IMR-90 (cell line): ENCODE measurements at regions not wholly inside any gene's neighbourhood (a gene's known extent, or its start where the extent isn't known, plus 50 kb on each side); places are given as distances from the start of the nearest gene placed in this dataset.

Source experiments
- ATAC-seq: fragments of 200-7000 bp; cut with Tn5 transposase; 2 replicates; pipeline ENCODE4 v1.9.1; 2020; ENCODE audit warnings: low read depth, mild to moderate bottlenecking, moderate library complexity
- BruUV-seq: library from RNA; stranded (reverse); fragments of 400-500 nt; replicated peaks from 2 replicates; lab custom pipeline; 2021; lab: Mats Ljungman, UMichigan
- CTCF ChIA-PET: fragments of 300-600 bp; formaldehyde crosslinking; extraction: SDS; loops from one replicate; lab custom pipeline; 2021; ENCODE audit warnings: antibody characterized with exemption; lab: Yijun Ruan, JAX
- POLR2A ChIA-PET: fragments of 300-600 bp; sonication (Branson Sonifier 250); formaldehyde crosslinking; loops from one replicate; lab custom pipeline; 2022; ENCODE audit warnings: antibody characterized with exemption; ENCODE audit not compliant: unreplicated experiment; lab: Charles Lee
- DNase-seq: peaks from one replicate; pipeline ENCODE4 v3.0.0; 2013
- H2AFZ ChIP-seq: replicated peaks from 2 replicates; pipeline ENCODE3; 2013; ENCODE audit warnings: low read length, mild to moderate bottlenecking; ENCODE audit not compliant: poor library complexity
- H2AK5ac ChIP-seq: 2 replicates; pipeline ENCODE4 v1.6.1; 2013; ENCODE audit warnings: low read depth, low read length, inconsistent platforms
- H2AK9ac ChIP-seq: replicated peaks from 2 replicates; pipeline ENCODE3; 2013; ENCODE audit warnings: mild to moderate bottlenecking, low read depth, low read length, moderate library complexity; ENCODE audit not compliant: poor library complexity
- H2BK120ac ChIP-seq: 2 replicates; pipeline ENCODE4 v1.6.1; 2013; ENCODE audit warnings: low read depth, low read length, inconsistent platforms
- H2BK15ac ChIP-seq: 3 replicates; pipeline ENCODE4 v1.6.1; 2013; ENCODE audit warnings: low read depth, low read length, inconsistent platforms
- H2BK20ac ChIP-seq: 2 replicates; pipeline ENCODE4 v1.6.1; 2013; ENCODE audit warnings: low read depth, mild to moderate bottlenecking, inconsistent platforms, low read length, moderate library complexity
- H2BK5ac ChIP-seq: 2 replicates; pipeline ENCODE4 v1.6.1; 2013; ENCODE audit warnings: mild to moderate bottlenecking, low read depth, low read length, inconsistent platforms; ENCODE audit not compliant: poor library complexity, severe bottlenecking
- H3K14ac ChIP-seq: replicated peaks from 2 replicates; pipeline ENCODE4 v1.6.1; 2013; ENCODE audit warnings: low read depth, low read length, inconsistent platforms
- H3K18ac ChIP-seq: 2 replicates; pipeline ENCODE4 v1.6.1; 2013; ENCODE audit warnings: low read depth, low read length, control low read depth
- H3K23ac ChIP-seq: 2 replicates; pipeline ENCODE4 v1.6.1; 2013; ENCODE audit warnings: low read depth, low read length, inconsistent platforms
- H3K27ac ChIP-seq: 2 replicates; pipeline ENCODE4 v1.5.1; 2013; ENCODE audit warnings: mild to moderate bottlenecking, control low read depth, low read length; ENCODE audit not compliant: insufficient read depth
- H3K27me3 ChIP-seq: 2 replicates; pipeline ENCODE4 v1.6.1; 2013; ENCODE audit warnings: low read length; ENCODE audit not compliant: control insufficient read depth, insufficient read depth
- H3K36me3 ChIP-seq: 2 replicates; pipeline ENCODE4 v1.6.1; 2013; ENCODE audit warnings: low read length, mixed read lengths; ENCODE audit not compliant: control insufficient read depth, insufficient read depth
- H3K4ac ChIP-seq: 2 replicates; pipeline ENCODE4 v1.6.1; 2013; ENCODE audit warnings: low read depth, low read length, inconsistent platforms
- H3K4me1 ChIP-seq: 2 replicates; pipeline ENCODE4 v1.6.1; 2013; ENCODE audit warnings: low read length, mixed read lengths; ENCODE audit not compliant: control insufficient read depth, insufficient read depth
- H3K4me2 ChIP-seq: 2 replicates; pipeline ENCODE4 v1.6.1; 2013; ENCODE audit warnings: low read depth, mild to moderate bottlenecking, control low read depth, low read length, moderate library complexity
- H3K4me3 ChIP-seq: 2 replicates; pipeline ENCODE4 v1.5.1; 2013; ENCODE audit warnings: low read depth, mild to moderate bottlenecking, control low read depth, low read length, moderate library complexity; ENCODE audit not compliant: insufficient read depth
- H3K56ac ChIP-seq: 2 replicates; pipeline ENCODE4 v1.6.1; 2013; ENCODE audit warnings: low read length, inconsistent platforms; ENCODE audit not compliant: insufficient read depth; ENCODE audit errors: extremely low read depth
- H3K79me1 ChIP-seq, 2 experiments: 2 replicates each; pipeline ENCODE4 v1.6.1; 2013; ENCODE audit warnings: low read length in 2 of 2, inconsistent platforms in 1 of 2, low read depth in 1 of 2
- H3K9ac ChIP-seq: 2 replicates; pipeline ENCODE4 v1.6.1; 2013; ENCODE audit warnings: low read depth, low read length, control low read depth
- H3K9me1 ChIP-seq: 2 replicates; pipeline ENCODE4 v1.6.1; 2013; ENCODE audit warnings: low read length, inconsistent platforms; ENCODE audit not compliant: insufficient read depth
- H3K9me3 ChIP-seq: 2 replicates; pipeline ENCODE4 v1.6.1; 2013; ENCODE audit warnings: low read length; ENCODE audit not compliant: control insufficient read depth, insufficient read depth
- H4K20me1 ChIP-seq: 2 replicates; pipeline ENCODE4 v1.6.1; 2013; ENCODE audit warnings: low read length, inconsistent platforms; ENCODE audit not compliant: insufficient read depth
- H4K5ac ChIP-seq: 2 replicates; pipeline ENCODE4 v1.6.1; 2013; ENCODE audit warnings: mild to moderate bottlenecking, low read depth, low read length, control low read depth
- H4K8ac ChIP-seq, 2 experiments: 2 replicates each; pipeline ENCODE4 v1.6.1; 2013; ENCODE audit warnings: low read depth in 2 of 2, low read length in 2 of 2, control low read depth in 1 of 2, inconsistent platforms in 1 of 2
- H4K91ac ChIP-seq: 2 replicates; pipeline ENCODE4 v1.6.1; 2013; ENCODE audit warnings: low read depth, low read length, inconsistent platforms; ENCODE audit not compliant: insufficient read depth
- BHLHE40 ChIP-seq: fragments of 150-350 bp; IDR thresholded peaks from 2 replicates; pipeline ENCODE4 v1.6.1; 2016; ENCODE audit warnings: mild to moderate bottlenecking, low read depth, low read length
- CEBPB ChIP-seq: IDR thresholded peaks from 2 replicates; pipeline ENCODE4 v1.6.1; 2012; ENCODE audit warnings: low read depth, low read length, improper control_type of control experiment
- CHD1 ChIP-seq: IDR thresholded peaks from 2 replicates; pipeline ENCODE4 v1.6.1; 2012; ENCODE audit warnings: low read depth, low read length, improper control_type of control experiment
- FOS ChIP-seq: fragments of 150-350 bp; IDR thresholded peaks from 2 replicates; pipeline ENCODE4 v1.6.1; 2016; ENCODE audit warnings: low read depth, low read length
- MAFK ChIP-seq: IDR thresholded peaks from 2 replicates; pipeline ENCODE4 v1.6.1; 2012; ENCODE audit warnings: low read depth, low read length, improper control_type of control experiment
- MXI1 ChIP-seq: IDR thresholded peaks from 2 replicates; pipeline ENCODE4 v1.6.1; 2012; ENCODE audit warnings: low read depth, mild to moderate bottlenecking, low read length, moderate library complexity, borderline replicate concordance
- NFE2L2 ChIP-seq: fragments of 150-350 bp; IDR thresholded peaks from 2 replicates; pipeline ENCODE4 v1.6.1; 2016; ENCODE audit warnings: low read depth, mild to moderate bottlenecking, low read length
- POLR2A ChIP-seq: IDR thresholded peaks from 2 replicates; pipeline ENCODE4 v1.6.1; 2012; ENCODE audit warnings: mild to moderate bottlenecking, low read depth, low read length
- RAD21 ChIP-seq: IDR thresholded peaks from 2 replicates; pipeline ENCODE4 v1.6.1; 2012; ENCODE audit warnings: low read length, improper control_type of control experiment
- RFX5 ChIP-seq: IDR thresholded peaks from 2 replicates; pipeline ENCODE4 v1.8.0; 2012; ENCODE audit warnings: low read depth, mild to moderate bottlenecking, low read length, moderate library complexity
- SMC3 ChIP-seq: fragments of 150-350 bp; IDR thresholded peaks from 2 replicates; pipeline ENCODE4 v1.6.1; 2016; ENCODE audit warnings: low read depth, mild to moderate bottlenecking, antibody characterized with exemption, low read length, moderate library complexity
- WGBS, 2 experiments: methylation state at CpG; one replicate each; pipeline versions ENCODE4 v1.1.5 to v1.1.7; 2013; ENCODE audit warnings: missing lambda C conversion rate in 2 of 2; ENCODE audit not compliant: insufficient read length in 1 of 2; ENCODE audit errors: extremely low coverage in 2 of 2; 5-methylcytosine and 5-hydroxymethylcytosine counted together
- dilution Hi-C: fragments of 300-500 bp; cut with HindIII; formaldehyde crosslinking; loops from one replicate; pipeline ENCODE4 v1.14.3; 2018; ENCODE audit warnings: low sequenced_read_pairs; ENCODE audit not compliant: unreplicated experiment
- in situ Hi-C: fragments of 300-500 bp; cut with MboI; formaldehyde crosslinking; loops from 3 replicates; pipeline ENCODE4 v1.14.3; 2019; ENCODE audit warnings: low sequenced_read_pairs, inconsistent platforms, mixed read lengths
- intact Hi-C: fragments of 100-400 bp; cut with micrococcal nuclease; formaldehyde crosslinking; loops from 2 replicates; pipeline ENCODE4 v1.10.0; 2022
- TF ChIP-seq, protein P1 (sequence below): fragments of 150-350 bp; IDR thresholded peaks from 2 replicates; pipeline ENCODE4 v1.6.1; 2016; ENCODE audit warnings: low read depth, mild to moderate bottlenecking, low read length, moderate library complexity, borderline replicate concordance
- TF ChIP-seq, protein P2 (sequence below): conservative IDR thresholded peaks from 2 replicates; pipeline ENCODE4 v1.5.1; 2012; ENCODE audit warnings: mild to moderate bottlenecking, low read depth, low read length, improper control_type of control experiment
- TF ChIP-seq, protein P3 (sequence below): fragments of 150-350 bp; IDR thresholded peaks from 2 replicates; pipeline ENCODE4 v1.6.1; 2017; ENCODE audit warnings: mild to moderate bottlenecking, antibody characterized with exemption, low read length, low read depth

DNA sequence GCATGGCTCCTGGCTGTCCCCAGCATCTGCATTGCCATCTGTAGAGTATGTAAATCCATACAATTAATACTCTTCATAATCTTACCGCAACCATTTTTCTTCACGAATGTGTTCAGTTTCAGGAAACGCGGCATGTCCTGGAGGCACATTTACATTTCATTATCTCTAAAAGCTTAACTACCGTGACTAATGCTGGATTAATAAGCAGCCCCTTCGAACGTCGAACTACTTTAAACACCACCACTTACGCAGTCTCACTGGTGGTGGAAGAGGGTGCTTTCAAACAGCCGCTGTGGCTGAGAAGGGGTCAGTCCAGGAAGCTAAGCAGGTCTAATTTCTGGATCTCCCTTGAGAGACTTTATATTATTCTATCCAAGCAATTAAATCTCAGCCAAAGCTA lies 85.6 kb downstream of the C5orf15 start:
- no peaks in the 10 kb centered on the region for H4K20me1 ChIP-seq
- H3K4me2 ChIP-seq = no peak overlapping the region
- no peak overlapping the region for H2BK15ac ChIP-seq
- TF ChIP-seq RFX5 (no peak), CHD1 (no peak), MXI1 (no peak), NFE2L2 (no peak), BHLHE40 (no peak), CEBPB (no peak), FOS (no peak), SMC3 (no peak), POLR2A (no peak), MAFK (no peak), RAD21 (no peak)
- TF ChIP-seq, protein P1, sequence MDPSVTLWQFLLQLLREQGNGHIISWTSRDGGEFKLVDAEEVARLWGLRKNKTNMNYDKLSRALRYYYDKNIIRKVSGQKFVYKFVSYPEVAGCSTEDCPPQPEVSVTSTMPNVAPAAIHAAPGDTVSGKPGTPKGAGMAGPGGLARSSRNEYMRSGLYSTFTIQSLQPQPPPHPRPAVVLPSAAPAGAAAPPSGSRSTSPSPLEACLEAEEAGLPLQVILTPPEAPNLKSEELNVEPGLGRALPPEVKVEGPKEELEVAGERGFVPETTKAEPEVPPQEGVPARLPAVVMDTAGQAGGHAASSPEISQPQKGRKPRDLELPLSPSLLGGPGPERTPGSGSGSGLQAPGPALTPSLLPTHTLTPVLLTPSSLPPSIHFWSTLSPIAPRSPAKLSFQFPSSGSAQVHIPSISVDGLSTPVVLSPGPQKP = no peak
- TF ChIP-seq, protein P2, sequence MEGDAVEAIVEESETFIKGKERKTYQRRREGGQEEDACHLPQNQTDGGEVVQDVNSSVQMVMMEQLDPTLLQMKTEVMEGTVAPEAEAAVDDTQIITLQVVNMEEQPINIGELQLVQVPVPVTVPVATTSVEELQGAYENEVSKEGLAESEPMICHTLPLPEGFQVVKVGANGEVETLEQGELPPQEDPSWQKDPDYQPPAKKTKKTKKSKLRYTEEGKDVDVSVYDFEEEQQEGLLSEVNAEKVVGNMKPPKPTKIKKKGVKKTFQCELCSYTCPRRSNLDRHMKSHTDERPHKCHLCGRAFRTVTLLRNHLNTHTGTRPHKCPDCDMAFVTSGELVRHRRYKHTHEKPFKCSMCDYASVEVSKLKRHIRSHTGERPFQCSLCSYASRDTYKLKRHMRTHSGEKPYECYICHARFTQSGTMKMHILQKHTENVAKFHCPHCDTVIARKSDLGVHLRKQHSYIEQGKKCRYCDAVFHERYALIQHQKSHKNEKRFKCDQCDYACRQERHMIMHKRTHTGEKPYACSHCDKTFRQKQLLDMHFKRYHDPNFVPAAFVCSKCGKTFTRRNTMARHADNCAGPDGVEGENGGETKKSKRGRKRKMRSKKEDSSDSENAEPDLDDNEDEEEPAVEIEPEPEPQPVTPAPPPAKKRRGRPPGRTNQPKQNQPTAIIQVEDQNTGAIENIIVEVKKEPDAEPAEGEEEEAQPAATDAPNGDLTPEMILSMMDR = no peak
- TF ChIP-seq, protein P3, sequence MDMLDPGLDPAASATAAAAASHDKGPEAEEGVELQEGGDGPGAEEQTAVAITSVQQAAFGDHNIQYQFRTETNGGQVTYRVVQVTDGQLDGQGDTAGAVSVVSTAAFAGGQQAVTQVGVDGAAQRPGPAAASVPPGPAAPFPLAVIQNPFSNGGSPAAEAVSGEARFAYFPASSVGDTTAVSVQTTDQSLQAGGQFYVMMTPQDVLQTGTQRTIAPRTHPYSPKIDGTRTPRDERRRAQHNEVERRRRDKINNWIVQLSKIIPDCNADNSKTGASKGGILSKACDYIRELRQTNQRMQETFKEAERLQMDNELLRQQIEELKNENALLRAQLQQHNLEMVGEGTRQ = no peak
- no peak overlapping the region for H4K91ac ChIP-seq
- no peak overlapping the region for H3K18ac ChIP-seq
- no peaks in the 10 kb centered on the region for H3K4me1 ChIP-seq
- H3K27me3 ChIP-seq = peaks cover 47% of the 10 kb centered on the region
- no peak overlapping the region for H2BK5ac ChIP-seq
- no TSS peak for BruUV-seq
- H2AK5ac ChIP-seq = no peak overlapping the region
- no peak overlapping the region for H3K4me3 ChIP-seq
- no peaks in the 10 kb centered on the region for H3K9me1 ChIP-seq
- no peak overlapping the region for H3K27ac ChIP-seq
- H2AK9ac ChIP-seq = no peak overlapping the region
- H3K9ac ChIP-seq = no peak overlapping the region
- H3K14ac ChIP-seq = no peak overlapping the region
- H3K4ac ChIP-seq = no peak overlapping the region
- H2BK20ac ChIP-seq = no peak overlapping the region
- no peak overlapping the region for H2BK120ac ChIP-seq
- no peaks in the 10 kb centered on the region for H3K9me3 ChIP-seq
- no peak for DNase-seq
- ChIA-PET POLR2A (no interaction called here), CTCF (interaction anchor here (1.3 kb wide), 1 partner anchor 13 kb away, joined by 4 read pairs; no protein-coding TSS in a partner anchor)
- no peak overlapping the region for H3K56ac ChIP-seq
- WGBS, 2 experiments = no CpG with 5 or more reads among the region's 10 CpGs
- no peak overlapping the region for H3K23ac ChIP-seq
- H4K8ac ChIP-seq = no peak overlapping the region
- dilution Hi-C loops = no loop called here
- H2AFZ ChIP-seq = no peak overlapping the region
- intact Hi-C loops = no loop called here
- no peak overlapping the region for H4K5ac ChIP-seq
- no peaks in the 10 kb centered on the region for H3K79me1 ChIP-seq
- ATAC-seq = no peak
- in situ Hi-C loops = no loop called here
- no peaks in the 10 kb centered on the region for H3K36me3 ChIP-seq
